ENCODE measurements at regions not wholly inside any gene's neighbourhood (a gene's known extent, or its start where the extent isn't known, plus 50 kb on each side); places are given as distances from the start of the nearest gene placed in this dataset.

DNA sequence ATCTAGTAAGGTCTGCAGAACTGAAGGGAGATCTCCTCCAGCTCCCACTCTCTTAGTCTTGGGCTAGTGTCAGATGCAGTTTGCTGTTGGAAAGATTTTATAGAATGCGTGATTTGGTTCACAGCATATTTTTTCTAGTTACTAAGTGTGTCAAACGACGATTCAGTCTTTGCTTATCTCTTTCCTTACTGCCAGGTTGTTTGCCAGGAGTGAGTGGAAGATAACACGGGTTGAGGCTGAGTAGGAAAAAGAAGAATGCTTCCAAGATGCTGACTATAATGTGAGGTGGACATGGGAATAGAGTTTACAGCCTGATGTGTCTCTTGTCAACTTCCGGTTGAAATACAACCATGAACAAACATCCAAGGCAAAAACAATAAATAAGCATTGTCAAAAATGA lies 141.4 kb downstream of the GDAP2 start:
- no peak for TF ChIP-seq CTCF (IDR thresholded peaks at IDR 0.05; ENCODE audit: low read depth, low read length, poor library complexity, severe bottlenecking)
- no peak for TF ChIP-seq EZH2phosphoT487 (IDR thresholded peaks at IDR 0.05; ENCODE audit: borderline replicate concordance, low read length)
